ENCODE measurements at regions not wholly inside any gene's neighbourhood (a gene's known extent, or its start where the extent isn't known, plus 50 kb on each side); places are given as distances from the start of the nearest gene placed in this dataset.
"Not testable (repeated sequence)": the region's sequence is repeated elsewhere in the genome, so short reads cannot be mapped to it uniquely, and the experiment has no call there.

- TF ChIP-seq CTCF (IDR thresholded peaks at IDR 0.05; ENCODE audit: insufficient read depth, low read depth, low read length, missing control alignments), result no peak
- no peak overlapping the region for H3K4me3 ChIP-seq (ENCODE audit: low read depth, low read length)
- DNase-seq (ENCODE audit: low read depth), result no peak
These were observed 66.5 kb upstream of the PPP2R2D start for GRCh38 chr10:131834152-131834810.

DNA sequence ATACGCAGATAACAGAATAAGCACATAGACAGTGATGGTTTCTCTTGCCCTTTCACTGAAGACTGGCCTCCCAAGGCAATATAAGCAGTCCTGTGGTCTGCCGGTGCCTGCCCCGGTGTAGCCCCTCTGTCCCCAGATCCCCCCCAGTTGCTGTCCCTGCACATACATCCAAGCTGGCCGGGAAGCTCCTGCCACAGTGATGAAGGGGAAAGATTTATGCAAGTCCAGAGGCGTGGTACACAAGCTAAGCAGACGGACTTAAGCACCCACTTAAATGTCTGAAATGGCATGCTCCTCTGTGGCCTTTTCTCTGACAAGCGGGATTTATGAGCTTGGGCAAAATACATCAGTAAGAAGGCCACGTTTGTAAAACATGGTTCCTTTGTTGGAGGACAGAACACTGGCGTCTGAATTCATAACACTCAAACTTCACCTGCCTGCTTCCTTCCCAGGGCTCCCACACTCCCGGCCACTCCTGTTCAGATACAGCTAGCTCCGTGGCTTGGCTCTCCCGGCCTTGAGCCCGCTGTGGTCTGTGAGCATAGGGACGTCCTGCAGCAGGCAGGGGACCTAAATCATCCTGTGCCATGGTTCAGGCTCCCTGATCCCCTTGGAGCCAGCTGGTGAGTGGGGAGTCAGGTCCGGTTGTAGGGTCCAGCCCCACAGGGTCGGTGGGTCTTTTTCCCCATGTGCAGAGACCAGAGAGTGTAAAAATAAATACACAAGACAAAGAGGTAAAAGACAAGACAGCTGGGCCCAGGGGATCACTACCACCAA, 61.7 kb upstream of the PPP2R2D start:
- no peak for DNase-seq (ENCODE audit: low read depth)
- no peak for TF ChIP-seq CTCF (IDR thresholded peaks at IDR 0.05; ENCODE audit: insufficient read depth, low read depth, low read length, missing control alignments)
- H3K4me3 ChIP-seq (ENCODE audit: low read depth, low read length), result no peak overlapping the region

DNA sequence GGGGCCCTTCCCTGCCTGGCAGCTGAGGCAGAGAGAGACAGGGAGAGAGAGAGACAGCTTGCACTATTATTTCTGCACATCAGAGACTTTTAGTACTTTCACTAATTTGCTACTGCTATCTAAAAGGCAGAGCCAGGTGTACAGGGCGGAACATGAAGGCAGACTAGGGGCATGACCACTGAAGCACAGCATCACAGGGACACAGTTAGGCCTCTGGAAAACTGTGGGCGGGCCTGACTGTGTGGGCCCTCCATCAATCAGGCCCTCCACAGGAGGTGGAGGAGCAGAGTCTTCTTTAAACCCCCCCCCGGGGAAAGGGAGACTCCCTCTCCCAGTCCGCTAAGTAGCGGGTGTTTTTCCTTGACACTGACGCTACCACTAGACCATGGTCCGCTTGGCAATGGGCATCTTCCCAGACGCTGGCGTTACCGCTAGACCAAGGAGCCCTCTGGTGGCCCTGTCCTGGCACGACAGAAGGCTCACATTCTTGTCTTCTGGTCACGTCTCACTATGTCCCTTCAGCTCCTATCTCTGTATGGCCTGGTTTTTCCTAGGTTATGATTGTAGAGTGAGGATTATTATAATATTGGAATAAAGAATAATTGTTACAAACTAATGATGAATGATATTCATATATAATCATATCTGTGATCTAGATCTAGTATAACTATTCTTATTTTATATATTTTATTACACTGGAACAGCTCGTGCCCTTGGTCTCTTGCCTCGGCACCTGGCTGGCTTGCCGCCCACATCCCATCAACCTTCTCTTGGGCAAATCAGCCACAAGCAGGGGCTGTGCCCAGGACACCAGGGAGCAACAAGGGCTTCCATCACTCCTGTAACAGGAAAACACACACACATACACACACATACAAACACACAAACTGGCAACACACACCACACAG, 60.7 kb upstream of the PPP2R2D start:
- H3K4me3 ChIP-seq (ENCODE audit: low read depth, low read length), result not testable (repeated sequence)

DNA sequence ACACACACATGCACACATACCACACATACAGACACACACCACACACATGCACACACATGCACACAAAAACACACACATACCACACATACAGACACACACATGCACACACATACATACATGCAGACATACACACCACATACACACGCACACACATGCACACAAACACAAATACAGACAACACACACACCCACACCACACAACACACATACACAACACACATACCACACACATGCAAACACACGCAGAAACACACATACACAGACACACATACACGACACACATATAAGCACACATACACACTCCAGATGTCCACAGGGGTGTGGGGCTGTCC, 60.1 kb upstream of the PPP2R2D start:
- DNase-seq (ENCODE audit: low read depth), result no peak
- H3K4me3 ChIP-seq (ENCODE audit: low read depth, low read length), result no peak overlapping the region
- no peak for TF ChIP-seq CTCF (IDR thresholded peaks at IDR 0.05; ENCODE audit: insufficient read depth, low read depth, low read length, missing control alignments)

More for the DNA sequence above, 60.7 kb upstream of the PPP2R2D start:
- DNase-seq (ENCODE audit: low read depth), result not testable (repeated sequence)

DNA sequence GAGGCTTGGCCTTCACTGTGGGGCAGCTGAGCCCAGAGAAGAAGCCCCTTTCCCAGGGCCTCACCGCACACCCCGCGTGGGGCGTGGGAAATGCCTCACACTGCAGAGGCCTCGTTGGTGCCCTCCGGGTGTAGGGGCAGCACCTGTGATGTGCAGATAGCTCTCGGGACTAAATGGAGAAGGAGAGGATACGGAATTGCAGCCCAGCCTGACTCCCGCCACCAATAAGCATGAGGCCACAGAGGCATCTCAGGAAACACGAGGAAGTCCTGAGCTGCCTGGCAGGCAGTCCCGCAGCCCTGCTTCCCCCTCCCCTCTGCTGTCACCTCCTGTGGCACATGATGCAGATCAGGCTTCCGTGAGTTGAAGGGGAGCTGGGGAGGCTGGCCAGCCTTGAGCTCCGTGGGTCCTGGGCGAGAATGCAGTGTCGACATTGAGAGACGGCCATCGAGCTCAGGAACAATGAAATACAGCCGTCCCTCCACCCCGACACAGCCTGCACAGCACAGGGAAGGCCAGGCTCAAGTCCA, 59.6 kb upstream of the PPP2R2D start:
- DNase-seq (ENCODE audit: low read depth), result no peak
- H3K4me3 ChIP-seq (ENCODE audit: low read depth, low read length), result no peak overlapping the region
- no peak for TF ChIP-seq CTCF (IDR thresholded peaks at IDR 0.05; ENCODE audit: insufficient read depth, low read depth, low read length, missing control alignments)

- H3K4me3 ChIP-seq (ENCODE audit: low read depth, low read length), result no peak overlapping the region
- DNase-seq (ENCODE audit: low read depth), result no peak
- TF ChIP-seq CTCF (IDR thresholded peaks at IDR 0.05; ENCODE audit: insufficient read depth, low read depth, low read length, missing control alignments), result no peak
These were observed 59.1 kb upstream of the PPP2R2D start for GRCh38 chr10:131841661-131842139.
